Osteocyte (in vitro differentiated cells): ENCODE measurements at regions not wholly inside any gene's neighbourhood (a gene's known extent, or its start where the extent isn't known, plus 50 kb on each side); places are given as distances from the start of the nearest gene placed in this dataset.

Source experiments
- DNase-seq: peaks from one replicate; pipeline ENCODE4 v3.0.0; 2021; ENCODE audit warnings: mixed read lengths; ENCODE audit not compliant: unreplicated experiment; ENCODE audit errors: extremely low spot score
- H3K27ac Mint-ChIP-seq: one replicate; pipeline ENCODE4 v1.8.0; 2021; ENCODE audit warnings: mild to moderate bottlenecking, mixed read lengths; ENCODE audit not compliant: unreplicated experiment
- H3K27me3 Mint-ChIP-seq: one replicate; pipeline ENCODE4 v1.8.0; 2021; ENCODE audit warnings: mixed read lengths; ENCODE audit not compliant: unreplicated experiment
- H3K36me3 Mint-ChIP-seq: one replicate; pipeline ENCODE4 v1.8.0; 2021; ENCODE audit warnings: mixed read lengths; ENCODE audit not compliant: unreplicated experiment
- H3K4me1 Mint-ChIP-seq: one replicate; pipeline ENCODE4 v1.8.0; 2021; ENCODE audit warnings: mixed read lengths; ENCODE audit not compliant: unreplicated experiment
- H3K4me3 Mint-ChIP-seq: one replicate; pipeline ENCODE4 v1.8.0; 2021; ENCODE audit warnings: mild to moderate bottlenecking, moderate library complexity, mixed read lengths; ENCODE audit not compliant: unreplicated experiment
- H3K9me3 Mint-ChIP-seq: one replicate; pipeline ENCODE4 v1.8.0; 2021; ENCODE audit warnings: mixed read lengths; ENCODE audit not compliant: unreplicated experiment
- TF ChIP-seq, protein P1 (sequence below): fragments of 200-600 bp; sonication (generic); IDR thresholded peaks from 2 replicates; pipeline ENCODE4 v1.5.0; 2021; ENCODE audit warnings: antibody characterized with exemption, mild to moderate bottlenecking, moderate library complexity

DNA sequence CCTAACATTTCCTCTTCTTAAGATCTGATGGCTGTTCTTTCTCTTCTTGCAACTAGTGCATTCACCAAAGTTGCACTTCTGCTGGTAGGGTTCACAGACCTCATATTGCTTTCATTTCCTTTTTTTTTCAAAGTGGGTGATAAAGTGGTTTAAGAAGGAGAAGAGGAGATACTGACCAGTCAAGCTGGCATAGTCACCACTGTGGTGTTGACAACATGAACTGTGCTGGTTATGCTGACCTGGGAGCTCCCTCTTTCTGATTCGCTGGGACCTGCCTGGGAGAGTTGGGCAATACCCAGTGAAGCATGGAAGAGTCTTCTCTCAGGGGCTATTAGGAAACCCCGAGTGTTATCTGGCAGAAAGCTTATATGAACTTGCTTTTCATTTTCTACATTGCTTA, 222.9 kb downstream of the SLITRK5 start:
- Mint-ChIP-seq H3K36me3 (no peaks in the 10 kb centered on the region), H3K9me3 (no peaks in the 10 kb centered on the region), H3K27me3 (peaks cover 5% of the 10 kb centered on the region), H3K4me3 (no peak overlapping the region), H3K27ac (no peak overlapping the region), H3K4me1 (no peaks in the 10 kb centered on the region)
- TF ChIP-seq, protein P1, sequence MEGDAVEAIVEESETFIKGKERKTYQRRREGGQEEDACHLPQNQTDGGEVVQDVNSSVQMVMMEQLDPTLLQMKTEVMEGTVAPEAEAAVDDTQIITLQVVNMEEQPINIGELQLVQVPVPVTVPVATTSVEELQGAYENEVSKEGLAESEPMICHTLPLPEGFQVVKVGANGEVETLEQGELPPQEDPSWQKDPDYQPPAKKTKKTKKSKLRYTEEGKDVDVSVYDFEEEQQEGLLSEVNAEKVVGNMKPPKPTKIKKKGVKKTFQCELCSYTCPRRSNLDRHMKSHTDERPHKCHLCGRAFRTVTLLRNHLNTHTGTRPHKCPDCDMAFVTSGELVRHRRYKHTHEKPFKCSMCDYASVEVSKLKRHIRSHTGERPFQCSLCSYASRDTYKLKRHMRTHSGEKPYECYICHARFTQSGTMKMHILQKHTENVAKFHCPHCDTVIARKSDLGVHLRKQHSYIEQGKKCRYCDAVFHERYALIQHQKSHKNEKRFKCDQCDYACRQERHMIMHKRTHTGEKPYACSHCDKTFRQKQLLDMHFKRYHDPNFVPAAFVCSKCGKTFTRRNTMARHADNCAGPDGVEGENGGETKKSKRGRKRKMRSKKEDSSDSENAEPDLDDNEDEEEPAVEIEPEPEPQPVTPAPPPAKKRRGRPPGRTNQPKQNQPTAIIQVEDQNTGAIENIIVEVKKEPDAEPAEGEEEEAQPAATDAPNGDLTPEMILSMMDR: no peak
- no peak for DNase-seq

- Mint-ChIP-seq H3K27ac (no peak overlapping the region), H3K4me3 (no peak overlapping the region), H3K9me3 (no peaks in the 10 kb centered on the region), H3K36me3 (no peaks in the 10 kb centered on the region), H3K27me3 (no peaks in the 10 kb centered on the region), H3K4me1 (peaks cover 3% of the 10 kb centered on the region)
- no peak for DNase-seq
- TF ChIP-seq, protein P1: no peak
Observed at GRCh38 chr13:87903553-87903952, 232.4 kb downstream of the SLITRK5 start.

GRCh38 chr13:87906411-87906810, 235.2 kb downstream of the SLITRK5 start:
- Mint-ChIP-seq H3K9me3 (no peaks in the 10 kb centered on the region), H3K27me3 (no peaks in the 10 kb centered on the region), H3K27ac (no peak overlapping the region), H3K36me3 (no peaks in the 10 kb centered on the region), H3K4me3 (no peak overlapping the region), H3K4me1 (peaks cover 3% of the 10 kb centered on the region)
- no peak for DNase-seq
- TF ChIP-seq, protein P1: no peak

GRCh38 chr13:87907202-87907601, 236.0 kb downstream of the SLITRK5 start:
- H3K36me3 Mint-ChIP-seq: no peaks in the 10 kb centered on the region
- no peak for DNase-seq
- H3K4me1 Mint-ChIP-seq: peaks cover 3% of the 10 kb centered on the region
- H3K27ac Mint-ChIP-seq: no peak overlapping the region
- H3K9me3 Mint-ChIP-seq: no peaks in the 10 kb centered on the region
- no peak overlapping the region for H3K4me3 Mint-ChIP-seq
- TF ChIP-seq, protein P1: no peak
- H3K27me3 Mint-ChIP-seq: no peaks in the 10 kb centered on the region

DNA sequence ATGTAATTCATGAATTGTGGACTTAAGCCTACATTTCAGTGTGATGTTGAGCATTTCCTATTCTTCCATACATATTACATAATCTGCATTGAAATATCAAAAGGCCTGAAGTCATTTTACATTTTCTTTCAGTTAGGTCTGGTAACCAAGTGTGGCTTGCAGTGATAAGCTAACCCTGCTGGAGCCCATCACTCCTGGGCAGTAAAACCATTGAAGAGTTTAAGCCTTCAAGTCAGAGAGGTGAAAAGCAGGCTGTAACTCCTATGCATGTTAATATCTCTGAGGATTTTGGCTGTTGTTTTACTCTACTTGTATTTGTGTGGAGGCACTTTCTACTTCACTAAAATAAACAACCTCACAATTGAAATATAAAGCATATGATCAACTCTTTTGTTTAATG, 248.8 kb downstream of the SLITRK5 start:
- no peaks in the 10 kb centered on the region for H3K4me1 Mint-ChIP-seq
- no peak overlapping the region for H3K27ac Mint-ChIP-seq
- DNase-seq: no peak
- no peaks in the 10 kb centered on the region for H3K36me3 Mint-ChIP-seq
- H3K4me3 Mint-ChIP-seq: no peak overlapping the region
- H3K27me3 Mint-ChIP-seq: no peaks in the 10 kb centered on the region
- TF ChIP-seq, protein P1: no peak
- peaks cover 4% of the 10 kb centered on the region for H3K9me3 Mint-ChIP-seq
